BJ (cell line): ENCODE measurements at regions not wholly inside any gene's neighbourhood (a gene's known extent, or its start where the extent isn't known, plus 50 kb on each side); places are given as distances from the start of the nearest gene placed in this dataset.

Experiments used
- CTCF ChIA-PET: fragments of 350-600 bp; formaldehyde crosslinking; extraction: SDS; loops from one replicate; lab custom pipeline; 2021; ENCODE audit warnings: antibody characterized with exemption, inconsistent platforms; lab: Yijun Ruan, JAX
- POLR2A ChIA-PET: fragments of 300-600 bp; sonication (Branson Sonifier 250); formaldehyde crosslinking; extraction: SDS; loops from one replicate; lab custom pipeline; 2021; ENCODE audit warnings: antibody characterized with exemption; lab: Charles Lee
- DNase-seq: peaks from one replicate; pipeline ENCODE4 v3.0.0-alpha.2; 2011; ENCODE audit warnings: low read depth
- H3K27me3 ChIP-seq: 2 replicates; pipeline ENCODE4 v1.6.0; 2011; ENCODE audit warnings: low read length; ENCODE audit not compliant: control insufficient read depth, insufficient read depth
- H3K36me3 ChIP-seq: 2 replicates; pipeline ENCODE4 v1.5.1; 2011; ENCODE audit warnings: low read length; ENCODE audit not compliant: control insufficient read depth, insufficient read depth
- H3K4me3 ChIP-seq: 2 replicates; pipeline ENCODE4 v1.5.1; 2011; ENCODE audit warnings: low read depth, mild to moderate bottlenecking, control low read depth, low read length
- TF ChIP-seq, protein P1 (sequence below): IDR thresholded peaks from 2 replicates; pipeline ENCODE4 v1.5.1; 2011; ENCODE audit warnings: low read depth, mild to moderate bottlenecking, control low read depth, inconsistent platforms, low read length, moderate library complexity; ENCODE audit not compliant: insufficient read depth

DNA sequence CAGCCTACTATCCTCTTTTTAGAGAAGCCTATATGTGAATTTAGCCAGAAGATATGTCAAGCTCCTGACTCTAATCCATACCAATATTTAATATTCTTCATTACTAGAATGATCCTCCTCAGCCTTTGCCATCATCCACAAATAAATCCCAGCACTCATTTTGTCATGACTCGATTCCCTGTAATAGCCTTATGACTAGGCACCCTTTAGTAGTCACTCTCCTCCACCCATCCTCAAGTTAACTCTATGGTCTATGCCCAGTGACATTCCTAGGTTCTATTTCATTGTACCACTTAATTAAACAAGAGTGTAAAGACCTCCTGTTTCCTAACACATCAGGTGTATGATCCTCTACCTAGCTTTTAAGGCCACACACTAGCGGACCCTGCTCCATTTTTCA, 450.4 kb upstream of the CITED2 start:
- DNase-seq: no peak
- POLR2A ChIA-PET: no interaction called here
- CTCF ChIA-PET: interaction anchor here (0.9 kb wide), 1 partner anchor 28 kb away, joined by 3 read pairs; no protein-coding TSS in a partner anchor
- Histone ChIP-seq H3K36me3 (no peaks in the 10 kb centered on the region), H3K4me3 (no peak overlapping the region), H3K27me3 (no peaks in the 10 kb centered on the region)
- TF ChIP-seq, protein P1, sequence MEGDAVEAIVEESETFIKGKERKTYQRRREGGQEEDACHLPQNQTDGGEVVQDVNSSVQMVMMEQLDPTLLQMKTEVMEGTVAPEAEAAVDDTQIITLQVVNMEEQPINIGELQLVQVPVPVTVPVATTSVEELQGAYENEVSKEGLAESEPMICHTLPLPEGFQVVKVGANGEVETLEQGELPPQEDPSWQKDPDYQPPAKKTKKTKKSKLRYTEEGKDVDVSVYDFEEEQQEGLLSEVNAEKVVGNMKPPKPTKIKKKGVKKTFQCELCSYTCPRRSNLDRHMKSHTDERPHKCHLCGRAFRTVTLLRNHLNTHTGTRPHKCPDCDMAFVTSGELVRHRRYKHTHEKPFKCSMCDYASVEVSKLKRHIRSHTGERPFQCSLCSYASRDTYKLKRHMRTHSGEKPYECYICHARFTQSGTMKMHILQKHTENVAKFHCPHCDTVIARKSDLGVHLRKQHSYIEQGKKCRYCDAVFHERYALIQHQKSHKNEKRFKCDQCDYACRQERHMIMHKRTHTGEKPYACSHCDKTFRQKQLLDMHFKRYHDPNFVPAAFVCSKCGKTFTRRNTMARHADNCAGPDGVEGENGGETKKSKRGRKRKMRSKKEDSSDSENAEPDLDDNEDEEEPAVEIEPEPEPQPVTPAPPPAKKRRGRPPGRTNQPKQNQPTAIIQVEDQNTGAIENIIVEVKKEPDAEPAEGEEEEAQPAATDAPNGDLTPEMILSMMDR: no peak

DNA sequence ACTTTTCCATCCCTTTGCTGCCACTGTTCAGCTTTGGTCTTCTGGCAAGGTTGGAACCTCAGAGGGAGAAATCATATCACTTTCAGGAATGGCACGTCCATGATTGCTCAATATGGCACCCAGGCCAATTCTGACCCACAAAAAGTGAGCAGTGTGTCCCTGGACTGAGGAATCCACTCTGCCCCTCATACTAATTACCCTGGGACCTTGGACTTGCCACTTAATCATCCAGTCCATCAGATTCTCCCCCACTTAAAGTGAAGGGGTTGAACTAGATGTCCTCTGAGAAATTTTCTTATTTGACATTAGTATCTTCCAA, 449.3 kb upstream of the CITED2 start:
- DNase-seq: no peak
- TF ChIP-seq, protein P1: no peak
- Histone ChIP-seq H3K4me3 (no peak overlapping the region), H3K27me3 (no peaks in the 10 kb centered on the region), H3K36me3 (no peaks in the 10 kb centered on the region)
- POLR2A ChIA-PET: no interaction called here
- CTCF ChIA-PET: no interaction called here

DNA sequence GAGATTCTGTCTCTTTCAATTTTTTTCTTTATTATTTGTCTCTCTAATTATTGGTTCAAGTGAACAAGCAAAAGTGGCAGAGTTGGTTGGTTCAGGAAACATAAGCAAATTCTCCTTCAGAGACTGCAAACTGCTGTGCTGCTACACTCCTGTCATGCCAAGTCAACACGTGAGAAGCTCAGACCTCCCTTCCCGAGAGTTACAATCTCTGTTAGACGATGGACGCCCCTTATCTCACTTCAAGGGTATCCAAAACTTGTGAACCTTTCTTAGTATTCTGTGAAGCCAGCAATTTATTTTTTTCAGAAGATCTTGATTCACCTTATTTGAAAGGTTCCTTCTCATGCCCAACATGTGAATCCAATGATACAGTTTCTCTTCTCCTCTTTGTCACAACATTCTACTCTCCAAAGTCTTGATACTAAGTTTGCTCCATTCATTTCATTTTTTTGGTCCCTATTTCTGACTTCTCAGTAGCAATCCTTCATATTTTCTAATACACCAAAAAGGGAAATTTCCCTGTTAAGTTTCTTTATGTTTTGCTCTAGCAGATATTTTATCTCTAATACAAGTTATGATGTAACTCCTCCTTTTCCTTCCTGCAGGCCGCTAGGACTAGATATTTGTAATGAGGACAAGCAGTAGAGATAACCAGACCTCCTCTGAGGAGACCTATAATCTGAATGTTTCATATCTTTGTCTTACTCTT, 448.8 kb upstream of the CITED2 start:
- Histone ChIP-seq H3K4me3 (no peak overlapping the region), H3K36me3 (no peaks in the 10 kb centered on the region), H3K27me3 (no peaks in the 10 kb centered on the region)
- TF ChIP-seq, protein P1: no peak
- no peak for DNase-seq
- ChIA-PET CTCF (no interaction called here), POLR2A (no interaction called here)

DNA sequence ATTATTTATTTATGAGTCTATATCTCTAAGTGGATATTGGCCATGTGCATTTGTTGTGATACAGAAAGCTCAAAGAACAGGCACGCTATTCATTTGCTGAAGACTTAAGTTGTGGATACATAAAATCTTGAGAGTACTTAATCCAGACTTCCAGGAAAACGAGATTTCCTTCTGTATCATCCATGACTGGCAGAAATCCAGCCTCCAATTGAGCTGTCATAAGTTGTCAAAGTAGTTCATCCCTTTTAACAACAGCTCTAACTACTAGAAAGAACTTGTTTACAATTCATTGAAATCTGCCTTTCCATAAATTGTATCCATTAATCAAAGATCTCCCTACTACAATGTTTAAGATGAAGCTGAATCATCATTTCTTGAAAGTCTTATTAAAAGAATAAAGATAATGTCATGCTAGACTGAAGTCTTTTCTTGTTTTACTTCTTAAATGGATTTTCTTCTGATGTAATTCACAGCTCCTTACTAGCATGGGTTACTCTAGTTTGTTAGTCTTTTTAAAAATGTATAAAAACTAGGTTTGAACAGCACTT, 447.3 kb upstream of the CITED2 start:
- no peak for DNase-seq
- H3K4me3 ChIP-seq: no peak overlapping the region
- H3K36me3 ChIP-seq: no peaks in the 10 kb centered on the region
- ChIA-PET POLR2A (no interaction called here), CTCF (no interaction called here)
- TF ChIP-seq, protein P1: no peak
- H3K27me3 ChIP-seq: no peaks in the 10 kb centered on the region

DNA sequence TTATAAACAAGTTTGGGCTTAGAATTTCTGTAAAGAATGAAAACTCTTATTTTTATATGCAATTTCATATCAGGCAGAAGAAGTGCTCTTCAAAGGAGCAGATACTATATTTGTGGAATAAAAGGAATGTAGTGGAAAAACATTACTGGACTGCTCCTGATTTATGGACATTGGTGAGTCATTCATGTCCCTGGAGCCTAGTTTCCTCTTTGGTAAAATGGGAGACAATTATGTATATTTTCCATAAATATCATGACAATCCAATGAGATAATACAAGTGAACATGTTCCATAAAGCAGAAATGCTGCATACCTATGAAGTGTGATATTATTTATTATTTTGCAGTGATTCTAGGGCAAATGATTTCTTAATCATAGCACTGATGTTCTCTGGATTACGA, 445.8 kb upstream of the CITED2 start:
- ChIA-PET POLR2A (no interaction called here), CTCF (no interaction called here)
- H3K4me3 ChIP-seq: no peak overlapping the region
- no peaks in the 10 kb centered on the region for H3K27me3 ChIP-seq
- H3K36me3 ChIP-seq: no peaks in the 10 kb centered on the region
- TF ChIP-seq, protein P1: no peak
- peak; percentile 23 for DNase-seq
